GM19452 (cell line): ENCODE measurements at regions not wholly inside any gene's neighbourhood (a gene's known extent, or its start where the extent isn't known, plus 50 kb on each side); places are given as distances from the start of the nearest gene placed in this dataset.
"Not testable (repeated sequence)": the region's sequence is repeated elsewhere in the genome, so short reads cannot be mapped to it uniquely, and the experiment has no call there.

ENCODE experiments used
- ATAC-seq: cut with Tn5 transposase; IDR thresholded peaks from one replicate; pipeline ENCODE4 v1.9.1; 2021; ENCODE audit not compliant: unreplicated experiment

DNA sequence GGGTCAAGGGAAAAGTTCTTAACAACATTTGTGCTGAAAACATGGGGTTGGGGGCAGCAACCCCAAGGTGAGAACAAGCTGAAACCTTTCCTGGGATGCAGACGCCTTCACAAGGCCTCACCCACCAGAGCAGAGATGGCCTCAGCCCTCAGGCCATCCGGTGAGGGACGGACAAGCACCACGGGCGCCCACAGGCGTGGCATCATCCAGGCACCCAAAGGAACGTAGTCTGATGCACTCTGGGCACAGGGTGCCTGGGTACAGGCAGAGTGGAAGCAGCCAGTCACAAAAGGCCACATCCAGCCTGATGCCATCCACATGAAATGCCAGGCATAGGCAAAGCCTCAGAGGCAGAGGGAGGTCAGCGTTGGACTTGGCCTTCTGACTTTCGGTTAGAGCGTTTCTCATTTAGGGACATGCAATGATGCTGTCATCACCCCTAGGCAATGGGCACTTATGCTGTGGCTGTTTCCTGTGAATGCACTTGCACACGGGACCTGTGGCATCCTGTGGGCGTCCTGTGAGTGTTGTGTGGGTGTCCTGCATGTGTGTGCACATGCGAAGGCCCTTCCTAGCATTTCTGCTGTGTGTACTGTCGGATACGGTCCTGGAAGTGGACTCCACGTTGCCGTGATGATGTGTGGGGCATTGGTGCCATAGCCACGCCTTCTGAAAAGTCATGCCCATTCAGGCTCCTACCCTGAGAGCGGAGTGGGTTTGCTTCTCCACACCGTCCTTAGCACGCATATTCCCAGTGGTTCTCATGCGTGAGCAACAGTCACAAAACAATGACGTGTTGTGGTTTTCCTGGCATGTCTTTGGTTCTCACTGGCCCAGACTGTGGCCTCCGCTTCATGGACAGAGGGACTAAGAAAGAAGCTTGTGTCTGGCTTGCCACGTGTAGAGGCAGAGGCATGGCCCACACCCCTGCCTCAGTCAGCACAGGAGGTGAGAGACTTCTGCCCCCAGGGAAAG is 52.7 kb upstream of the ZNF469 start:
- no peak for ATAC-seq

- ATAC-seq = no peak
These were observed 51.5 kb upstream of the ZNF469 start for GRCh38 chr16:88330971-88331890.

DNA sequence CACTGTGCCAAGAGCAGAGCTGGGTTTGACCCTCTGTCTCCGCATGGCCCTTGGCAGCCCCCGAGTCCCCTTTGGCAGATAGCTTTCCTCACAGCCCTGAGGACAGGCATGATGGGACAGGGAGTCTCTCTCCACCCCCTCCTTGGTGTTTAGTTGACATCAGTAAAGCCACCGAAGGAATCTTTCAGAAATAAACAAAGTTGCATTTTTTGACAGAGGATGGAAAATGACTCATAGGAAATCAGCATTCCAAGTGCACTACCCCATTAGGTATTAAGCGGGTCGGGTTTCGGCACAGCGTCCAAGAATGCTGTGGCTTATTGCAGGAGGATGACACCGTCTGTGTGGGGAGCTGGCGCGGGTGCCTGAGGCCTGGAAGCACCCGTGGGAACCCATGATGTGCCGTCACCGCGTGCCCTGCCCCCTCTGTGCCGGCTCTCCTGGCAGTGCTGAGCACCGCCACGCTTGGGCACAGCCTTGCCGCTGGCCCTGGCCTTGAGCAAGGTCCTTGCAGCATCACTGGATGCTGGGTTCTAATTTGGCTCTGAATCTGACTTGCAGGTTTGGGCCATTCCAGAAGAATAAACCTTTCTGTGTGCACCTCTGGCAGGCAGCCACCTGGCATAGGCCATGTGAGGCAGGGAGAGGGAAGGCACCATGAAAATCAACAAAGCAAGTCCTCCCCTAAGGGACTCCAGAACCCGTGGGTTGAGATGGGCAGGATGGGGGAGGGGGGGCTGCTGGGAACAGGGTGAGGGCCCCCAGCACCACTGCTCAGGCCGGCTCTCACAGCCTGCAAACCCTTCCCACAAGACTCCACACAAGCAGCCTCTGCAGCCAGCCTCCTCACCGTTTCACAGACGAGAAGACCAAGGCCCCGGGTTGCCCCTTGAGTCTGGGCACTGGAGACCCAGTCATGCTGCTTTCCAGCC is 50.5 kb upstream of the ZNF469 start:
- no peak for ATAC-seq

GRCh38 chr16:88332921-88333825 is 49.6 kb upstream of the ZNF469 start:
- not testable (repeated sequence) for ATAC-seq
